Smooth muscle cell (in vitro differentiated cells): ENCODE measurements at regions not wholly inside any gene's neighbourhood (a gene's known extent, or its start where the extent isn't known, plus 50 kb on each side); places are given as distances from the start of the nearest gene placed in this dataset.

Experiments used
- DNase-seq: peaks from one replicate; lab custom pipeline; 2025; ENCODE audit not compliant: unreplicated experiment; lab: John Stamatoyannopoulos, UW
- H2AFZ ChIP-seq: fragments of 200-600 bp; sonication (generic); 2 replicates; pipeline ENCODE4 v1.6.0; 2016; ENCODE audit warnings: antibody characterized with exemption, low read depth, mild to moderate bottlenecking
- H3F3A ChIP-seq: fragments of 200-600 bp; sonication (generic); 2 replicates; pipeline ENCODE4 v1.6.0; 2017; ENCODE audit warnings: antibody characterized with exemption, low read depth
- H3K27ac ChIP-seq: fragments of 200-600 bp; sonication (generic); 2 replicates; pipeline ENCODE4 v1.5.1; 2016; ENCODE audit warnings: low read depth, mild to moderate bottlenecking
- H3K27me3 ChIP-seq: fragments of 200-600 bp; sonication (generic); 2 replicates; pipeline ENCODE4 v1.6.1; 2016; ENCODE audit warnings: low read depth, mild to moderate bottlenecking
- H3K36me3 ChIP-seq: fragments of 200-600 bp; sonication (generic); 2 replicates; pipeline ENCODE4 v1.5.1; 2016; ENCODE audit warnings: low read depth
- H3K4me1 ChIP-seq: fragments of 200-600 bp; sonication (generic); 2 replicates; pipeline ENCODE4 v1.5.1; 2016; ENCODE audit warnings: low read depth
- H3K4me2 ChIP-seq: fragments of 200-600 bp; sonication (generic); 2 replicates; pipeline ENCODE4 v1.6.0; 2016; ENCODE audit warnings: mild to moderate bottlenecking
- H3K4me3 ChIP-seq: fragments of 200-600 bp; sonication (generic); 2 replicates; pipeline ENCODE4 v1.5.1; 2016; ENCODE audit warnings: mild to moderate bottlenecking
- H3K79me2 ChIP-seq: fragments of 200-600 bp; sonication (generic); 2 replicates; pipeline ENCODE4 v1.6.0; 2016; ENCODE audit warnings: low read depth, mild to moderate bottlenecking
- H3K9ac ChIP-seq: fragments of 200-600 bp; sonication (generic); 2 replicates; pipeline ENCODE4 v1.6.0; 2016; ENCODE audit warnings: low read depth
- H3K9me3 ChIP-seq: fragments of 200-600 bp; sonication (generic); replicated peaks from 2 replicates; pipeline ENCODE4 v1.5.1; 2016; ENCODE audit warnings: low read depth
- H4K20me1 ChIP-seq: fragments of 200-600 bp; sonication (generic); 2 replicates; pipeline ENCODE4 v1.6.0; 2016; ENCODE audit warnings: low read depth
- WGBS: methylation state at CpG from one replicate; pipeline ENCODE4 v1.1.7; 2016; ENCODE audit warnings: low lambda C conversion rate; 5-methylcytosine and 5-hydroxymethylcytosine counted together
- TF ChIP-seq, protein P1 (sequence below): fragments of 200-600 bp; sonication (generic); IDR thresholded peaks from 2 replicates; pipeline ENCODE4 v1.5.1; 2017; ENCODE audit warnings: borderline replicate concordance, mild to moderate bottlenecking, antibody characterized with exemption; ENCODE audit not compliant: insufficient read depth, poor library complexity, severe bottlenecking

DNA sequence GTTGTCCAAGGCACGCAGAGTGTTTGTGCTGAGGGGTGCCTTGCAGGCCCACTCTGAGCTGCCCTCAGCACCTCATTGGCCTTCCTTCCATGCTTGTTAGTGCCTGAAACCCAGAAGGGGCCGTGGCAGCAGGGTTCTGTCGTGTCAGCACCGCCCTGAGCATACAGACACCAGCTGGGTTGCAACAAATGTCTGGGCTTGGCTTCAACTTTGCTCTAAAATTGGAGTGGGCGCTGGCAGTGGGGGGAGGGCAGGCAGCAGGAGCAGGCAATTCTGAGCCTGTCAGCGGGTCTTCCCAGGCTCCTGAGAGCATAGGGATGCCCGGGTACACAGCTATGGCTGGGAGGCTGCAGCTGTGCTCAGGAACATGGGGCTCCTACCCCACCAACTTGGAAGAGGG is 464.3 kb downstream of the EPHA3 start:
- H3K9ac ChIP-seq = no peak overlapping the region
- DNase-seq = no peak
- TF ChIP-seq, protein P1, sequence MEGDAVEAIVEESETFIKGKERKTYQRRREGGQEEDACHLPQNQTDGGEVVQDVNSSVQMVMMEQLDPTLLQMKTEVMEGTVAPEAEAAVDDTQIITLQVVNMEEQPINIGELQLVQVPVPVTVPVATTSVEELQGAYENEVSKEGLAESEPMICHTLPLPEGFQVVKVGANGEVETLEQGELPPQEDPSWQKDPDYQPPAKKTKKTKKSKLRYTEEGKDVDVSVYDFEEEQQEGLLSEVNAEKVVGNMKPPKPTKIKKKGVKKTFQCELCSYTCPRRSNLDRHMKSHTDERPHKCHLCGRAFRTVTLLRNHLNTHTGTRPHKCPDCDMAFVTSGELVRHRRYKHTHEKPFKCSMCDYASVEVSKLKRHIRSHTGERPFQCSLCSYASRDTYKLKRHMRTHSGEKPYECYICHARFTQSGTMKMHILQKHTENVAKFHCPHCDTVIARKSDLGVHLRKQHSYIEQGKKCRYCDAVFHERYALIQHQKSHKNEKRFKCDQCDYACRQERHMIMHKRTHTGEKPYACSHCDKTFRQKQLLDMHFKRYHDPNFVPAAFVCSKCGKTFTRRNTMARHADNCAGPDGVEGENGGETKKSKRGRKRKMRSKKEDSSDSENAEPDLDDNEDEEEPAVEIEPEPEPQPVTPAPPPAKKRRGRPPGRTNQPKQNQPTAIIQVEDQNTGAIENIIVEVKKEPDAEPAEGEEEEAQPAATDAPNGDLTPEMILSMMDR = no peak
- no peaks in the 10 kb centered on the region for H3K9me3 ChIP-seq
- no peaks in the 10 kb centered on the region for H3K36me3 ChIP-seq
- no peak overlapping the region for H3K27ac ChIP-seq
- no peaks in the 10 kb centered on the region for H3F3A ChIP-seq
- H3K4me2 ChIP-seq = no peak overlapping the region
- no peak overlapping the region for H2AFZ ChIP-seq
- no peaks in the 10 kb centered on the region for H4K20me1 ChIP-seq
- peaks cover 15% of the 10 kb centered on the region for H3K27me3 ChIP-seq
- H3K79me2 ChIP-seq = no peaks in the 10 kb centered on the region
- no peak overlapping the region for H3K4me3 ChIP-seq
- no peaks in the 10 kb centered on the region for H3K4me1 ChIP-seq
- WGBS = 88% methylated on average over 7 of the region's 7 CpGs

DNA sequence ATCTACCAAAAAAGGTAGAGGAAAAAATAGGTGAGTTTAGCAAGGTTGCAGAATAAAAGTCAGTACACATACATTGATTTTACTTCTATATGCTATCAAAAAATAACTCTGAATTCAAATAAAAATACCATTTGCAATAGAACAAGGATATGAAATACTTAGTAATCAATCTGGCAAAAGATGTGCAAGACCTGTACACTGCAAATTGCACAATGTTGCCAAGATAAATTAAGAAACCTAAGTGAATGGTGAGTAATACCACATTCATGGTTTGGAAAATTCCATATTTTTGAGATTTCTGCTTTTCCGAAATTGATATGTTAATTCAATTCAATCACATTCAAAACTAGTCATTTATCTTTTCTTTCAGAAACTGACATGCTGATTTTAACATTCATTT is 464.8 kb downstream of the EPHA3 start:
- no peak for DNase-seq
- Histone ChIP-seq H3K36me3 (no peaks in the 10 kb centered on the region), H4K20me1 (no peaks in the 10 kb centered on the region), H3K27me3 (peaks cover 15% of the 10 kb centered on the region), H3K27ac (no peak overlapping the region), H3K9ac (no peak overlapping the region), H2AFZ (no peak overlapping the region), H3F3A (no peaks in the 10 kb centered on the region), H3K9me3 (no peaks in the 10 kb centered on the region), H3K4me2 (no peak overlapping the region), H3K79me2 (no peaks in the 10 kb centered on the region), H3K4me3 (no peak overlapping the region), H3K4me1 (no peaks in the 10 kb centered on the region)
- 90% methylated on average over 1 of the region's 1 CpG for WGBS
- TF ChIP-seq, protein P1 = no peak

DNA sequence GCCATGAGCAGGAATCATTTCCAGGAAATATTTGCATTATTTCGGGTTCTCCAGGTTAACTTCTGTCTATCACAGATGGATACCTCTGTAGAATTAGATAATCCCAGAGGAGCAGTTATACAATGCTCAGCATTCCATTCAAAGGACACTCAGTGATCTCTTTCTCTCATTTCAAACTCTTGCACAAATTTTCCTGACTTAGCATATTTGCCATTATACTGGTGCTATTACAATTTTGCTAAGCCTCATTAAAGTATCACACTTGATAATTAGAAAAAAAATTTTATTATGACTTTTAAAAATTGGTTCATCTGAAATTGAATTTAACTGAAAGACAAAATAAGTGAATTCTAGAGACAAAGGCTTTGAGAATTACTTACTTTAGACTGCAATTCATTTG is 469.0 kb downstream of the EPHA3 start:
- Histone ChIP-seq H2AFZ (no peak overlapping the region), H3K9ac (no peak overlapping the region), H3K4me3 (no peak overlapping the region), H3K27ac (no peak overlapping the region), H3K36me3 (no peaks in the 10 kb centered on the region), H3F3A (no peaks in the 10 kb centered on the region), H3K79me2 (no peaks in the 10 kb centered on the region), H3K27me3 (peaks cover 42% of the 10 kb centered on the region), H3K4me2 (no peak overlapping the region), H3K4me1 (no peaks in the 10 kb centered on the region), H3K9me3 (no peaks in the 10 kb centered on the region), H4K20me1 (no peaks in the 10 kb centered on the region)
- WGBS = 84% methylated on average over 1 of the region's 1 CpG
- TF ChIP-seq, protein P1 = no peak
- DNase-seq = no peak

DNA sequence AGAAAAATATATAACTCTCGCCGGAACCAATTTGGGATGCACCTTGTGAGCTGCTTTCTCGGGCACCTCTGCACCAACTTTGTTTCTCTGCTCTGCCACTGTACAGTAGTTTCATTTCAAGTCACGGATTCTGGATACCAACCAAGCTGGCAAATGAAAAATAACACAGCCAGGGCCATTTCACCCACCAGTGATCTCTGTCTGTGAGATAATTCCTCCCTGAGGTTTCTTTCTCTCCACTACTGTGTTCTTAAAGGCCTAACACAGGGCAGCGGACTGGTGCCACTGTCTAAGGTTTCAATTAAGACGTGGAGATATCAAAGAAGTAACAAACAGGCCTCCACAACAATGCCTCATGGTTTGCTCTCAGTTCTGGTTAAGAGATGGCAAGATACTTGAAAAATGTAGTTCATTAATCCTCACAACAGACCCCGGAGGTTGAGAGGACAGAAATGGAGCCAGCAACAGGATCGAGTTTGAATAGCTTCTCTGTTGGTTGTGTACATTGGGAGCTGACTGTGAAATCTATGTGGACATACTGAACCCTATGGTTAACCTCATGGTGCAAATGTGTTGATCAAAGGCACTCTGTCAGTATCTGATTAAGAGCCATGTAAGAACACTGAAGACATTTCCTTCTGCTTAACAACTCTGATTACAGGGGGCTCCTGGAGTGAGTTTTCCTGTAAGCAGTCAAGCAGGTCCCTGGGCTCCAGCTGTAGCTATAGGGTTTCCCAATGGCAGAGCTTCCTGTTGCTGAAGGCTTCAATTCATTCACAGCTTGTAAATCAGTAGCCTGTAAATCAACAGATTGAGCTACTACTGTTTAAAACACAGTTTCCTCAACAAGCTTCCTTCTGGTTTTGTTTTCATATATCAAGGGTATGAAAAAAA is 470.5 kb downstream of the EPHA3 start:
- Histone ChIP-seq H4K20me1 (no peaks in the 10 kb centered on the region), H3K4me1 (no peaks in the 10 kb centered on the region), H3K27ac (no peak overlapping the region), H3K36me3 (no peaks in the 10 kb centered on the region), H3K27me3 (peaks cover 44% of the 10 kb centered on the region), H2AFZ (peak overlapping the region; percentile 63), H3K4me2 (no peak overlapping the region), H3K9me3 (no peaks in the 10 kb centered on the region), H3K79me2 (no peaks in the 10 kb centered on the region), H3F3A (no peaks in the 10 kb centered on the region), H3K4me3 (no peak overlapping the region), H3K9ac (no peak overlapping the region)
- WGBS = 70% methylated on average over 8 of the region's 8 CpGs
- no peak for DNase-seq
- TF ChIP-seq, protein P1 = no peak
